DOHH2 (cell line): ENCODE measurements at regions not wholly inside any gene's neighbourhood (a gene's known extent, or its start where the extent isn't known, plus 50 kb on each side); places are given as distances from the start of the nearest gene placed in this dataset.

ENCODE experiments used
- H3F3A ChIP-seq: fragments of 200-600 bp; sonication (generic), shearing (Covaris generic); 2 replicates; pipeline ENCODE4 v1.6.0; 2016; ENCODE audit warnings: antibody characterized with exemption, mild to moderate bottlenecking; ENCODE audit not compliant: control insufficient read depth, insufficient read depth
- H3K27ac ChIP-seq: fragments of 200-600 bp; sonication (generic); 2 replicates; pipeline ENCODE4 v1.5.1; 2014; ENCODE audit warnings: low read depth, mild to moderate bottlenecking, low read length, moderate library complexity
- H3K27me3 ChIP-seq: fragments of 200-600 bp; sonication (generic); 2 replicates; pipeline ENCODE4 v1.6.1; 2014; ENCODE audit warnings: mild to moderate bottlenecking, low read length, mixed read lengths; ENCODE audit not compliant: control insufficient read depth
- H3K36me3 ChIP-seq: fragments of 200-600 bp; sonication (generic); 2 replicates; pipeline ENCODE4 v1.6.1; 2014; ENCODE audit warnings: mild to moderate bottlenecking, low read length, moderate library complexity, mixed read lengths; ENCODE audit not compliant: control insufficient read depth
- H3K4me1 ChIP-seq: fragments of 200-600 bp; sonication (generic); 2 replicates; pipeline ENCODE4 v1.6.1; 2014; ENCODE audit warnings: mild to moderate bottlenecking, low read length, mixed read lengths; ENCODE audit not compliant: control insufficient read depth
- H3K4me2 ChIP-seq: fragments of 200-600 bp; sonication (generic); 2 replicates; pipeline ENCODE4 v1.6.0; 2014; ENCODE audit warnings: mild to moderate bottlenecking, low read length, moderate library complexity
- H3K4me3 ChIP-seq: fragments of 200-600 bp; sonication (generic); 2 replicates; pipeline ENCODE4 v1.5.1; 2014; ENCODE audit warnings: mild to moderate bottlenecking, low read length, mixed read lengths
- H3K79me2 ChIP-seq: fragments of 200-600 bp; sonication (generic); 2 replicates; pipeline ENCODE4 v1.6.1; 2014; ENCODE audit warnings: mild to moderate bottlenecking, low read length, mixed read lengths; ENCODE audit not compliant: control insufficient read depth
- H3K9me2 ChIP-seq: fragments of 200-600 bp; sonication (generic); replicated peaks from 2 replicates; pipeline ENCODE4 v1.6.1; 2014; ENCODE audit warnings: mild to moderate bottlenecking, low read length, mixed read lengths; ENCODE audit not compliant: control insufficient read depth
- H3K9me3 ChIP-seq: fragments of 200-600 bp; sonication (generic); 2 replicates; pipeline ENCODE4 v1.6.1; 2014; ENCODE audit warnings: antibody characterized with exemption, low read length, mixed read lengths; ENCODE audit not compliant: control insufficient read depth, insufficient read depth
- H4K20me1 ChIP-seq: fragments of 200-600 bp; sonication (generic); 2 replicates; pipeline ENCODE4 v1.6.0; 2014; ENCODE audit warnings: low read depth, mild to moderate bottlenecking, antibody characterized with exemption, low read length, moderate library complexity; ENCODE audit not compliant: control insufficient read depth, insufficient read depth
- EZH2phosphoT487 ChIP-seq: fragments of 200-600 bp; sonication (generic); IDR thresholded peaks from 2 replicates; pipeline ENCODE4 v1.6.1; 2017; ENCODE audit warnings: borderline replicate concordance, mild to moderate bottlenecking, antibody characterized with exemption, low read length, moderate library complexity, mixed read lengths
- TF ChIP-seq, protein P1 (sequence below): fragments of 200-600 bp; sonication (generic); IDR thresholded peaks from one replicate; pipeline ENCODE4 v1.5.1; 2014; ENCODE audit warnings: antibody characterized with exemption, mild to moderate bottlenecking, low read depth, low read length; ENCODE audit not compliant: poor library complexity, severe bottlenecking

DNA sequence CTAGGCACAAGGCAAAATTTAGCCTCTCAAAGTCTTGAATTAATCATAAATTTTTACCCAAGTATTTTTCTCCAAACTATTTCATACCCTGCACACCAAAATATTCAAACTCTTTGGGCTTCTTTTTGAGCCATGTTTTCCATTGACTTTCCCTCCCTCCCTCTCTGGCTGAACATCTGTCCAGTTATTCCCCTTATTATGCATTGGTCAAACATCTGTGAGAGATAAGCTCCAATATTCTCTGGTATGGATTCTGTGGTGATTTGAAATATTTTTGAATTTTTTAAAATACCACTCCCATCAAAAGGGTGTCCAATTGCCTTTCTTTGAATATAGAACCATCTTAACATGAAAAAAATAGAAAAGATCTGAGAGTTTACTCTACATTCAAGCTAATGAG, 244.2 kb downstream of the RFPL4B start:
- no peaks in the 10 kb centered on the region for H3K4me1 ChIP-seq
- no peak for TF ChIP-seq EZH2phosphoT487
- TF ChIP-seq, protein P1, sequence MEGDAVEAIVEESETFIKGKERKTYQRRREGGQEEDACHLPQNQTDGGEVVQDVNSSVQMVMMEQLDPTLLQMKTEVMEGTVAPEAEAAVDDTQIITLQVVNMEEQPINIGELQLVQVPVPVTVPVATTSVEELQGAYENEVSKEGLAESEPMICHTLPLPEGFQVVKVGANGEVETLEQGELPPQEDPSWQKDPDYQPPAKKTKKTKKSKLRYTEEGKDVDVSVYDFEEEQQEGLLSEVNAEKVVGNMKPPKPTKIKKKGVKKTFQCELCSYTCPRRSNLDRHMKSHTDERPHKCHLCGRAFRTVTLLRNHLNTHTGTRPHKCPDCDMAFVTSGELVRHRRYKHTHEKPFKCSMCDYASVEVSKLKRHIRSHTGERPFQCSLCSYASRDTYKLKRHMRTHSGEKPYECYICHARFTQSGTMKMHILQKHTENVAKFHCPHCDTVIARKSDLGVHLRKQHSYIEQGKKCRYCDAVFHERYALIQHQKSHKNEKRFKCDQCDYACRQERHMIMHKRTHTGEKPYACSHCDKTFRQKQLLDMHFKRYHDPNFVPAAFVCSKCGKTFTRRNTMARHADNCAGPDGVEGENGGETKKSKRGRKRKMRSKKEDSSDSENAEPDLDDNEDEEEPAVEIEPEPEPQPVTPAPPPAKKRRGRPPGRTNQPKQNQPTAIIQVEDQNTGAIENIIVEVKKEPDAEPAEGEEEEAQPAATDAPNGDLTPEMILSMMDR: no peak
- no peaks in the 10 kb centered on the region for H3K36me3 ChIP-seq
- H3K27me3 ChIP-seq: no peaks in the 10 kb centered on the region
- H3F3A ChIP-seq: no peaks in the 10 kb centered on the region
- no peak overlapping the region for H3K27ac ChIP-seq
- no peaks in the 10 kb centered on the region for H3K9me2 ChIP-seq
- no peaks in the 10 kb centered on the region for H4K20me1 ChIP-seq
- no peak overlapping the region for H3K4me2 ChIP-seq
- H3K4me3 ChIP-seq: no peak overlapping the region
- no peaks in the 10 kb centered on the region for H3K79me2 ChIP-seq
- H3K9me3 ChIP-seq: no peaks in the 10 kb centered on the region

DNA sequence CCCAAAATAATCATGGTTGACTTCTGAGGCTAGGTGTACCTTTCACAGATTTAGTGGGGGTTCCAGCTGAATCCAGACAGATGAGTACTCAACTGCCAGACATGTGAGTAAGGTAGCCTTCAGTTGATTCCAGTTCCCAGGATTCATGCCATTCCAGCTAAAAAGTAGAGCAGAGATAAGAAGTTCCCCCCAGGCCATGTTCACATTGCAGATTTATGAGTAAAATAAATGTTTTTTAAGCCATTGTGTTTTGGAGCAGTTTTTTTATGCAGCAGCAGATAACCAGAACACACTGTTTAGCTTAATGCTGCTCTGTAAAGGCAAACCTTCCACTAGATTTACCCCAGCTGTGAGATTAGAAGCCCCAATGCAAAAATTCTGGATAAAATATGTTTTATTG, 245.0 kb downstream of the RFPL4B start:
- no peak for TF ChIP-seq EZH2phosphoT487
- TF ChIP-seq, protein P1: no peak
- H3K79me2 ChIP-seq: no peaks in the 10 kb centered on the region
- H3K4me1 ChIP-seq: no peaks in the 10 kb centered on the region
- no peaks in the 10 kb centered on the region for H3K9me3 ChIP-seq
- no peak overlapping the region for H3K27ac ChIP-seq
- H3K4me3 ChIP-seq: no peak overlapping the region
- H3K9me2 ChIP-seq: no peaks in the 10 kb centered on the region
- no peaks in the 10 kb centered on the region for H4K20me1 ChIP-seq
- H3F3A ChIP-seq: no peaks in the 10 kb centered on the region
- H3K36me3 ChIP-seq: no peaks in the 10 kb centered on the region
- H3K27me3 ChIP-seq: no peaks in the 10 kb centered on the region
- no peak overlapping the region for H3K4me2 ChIP-seq

DNA sequence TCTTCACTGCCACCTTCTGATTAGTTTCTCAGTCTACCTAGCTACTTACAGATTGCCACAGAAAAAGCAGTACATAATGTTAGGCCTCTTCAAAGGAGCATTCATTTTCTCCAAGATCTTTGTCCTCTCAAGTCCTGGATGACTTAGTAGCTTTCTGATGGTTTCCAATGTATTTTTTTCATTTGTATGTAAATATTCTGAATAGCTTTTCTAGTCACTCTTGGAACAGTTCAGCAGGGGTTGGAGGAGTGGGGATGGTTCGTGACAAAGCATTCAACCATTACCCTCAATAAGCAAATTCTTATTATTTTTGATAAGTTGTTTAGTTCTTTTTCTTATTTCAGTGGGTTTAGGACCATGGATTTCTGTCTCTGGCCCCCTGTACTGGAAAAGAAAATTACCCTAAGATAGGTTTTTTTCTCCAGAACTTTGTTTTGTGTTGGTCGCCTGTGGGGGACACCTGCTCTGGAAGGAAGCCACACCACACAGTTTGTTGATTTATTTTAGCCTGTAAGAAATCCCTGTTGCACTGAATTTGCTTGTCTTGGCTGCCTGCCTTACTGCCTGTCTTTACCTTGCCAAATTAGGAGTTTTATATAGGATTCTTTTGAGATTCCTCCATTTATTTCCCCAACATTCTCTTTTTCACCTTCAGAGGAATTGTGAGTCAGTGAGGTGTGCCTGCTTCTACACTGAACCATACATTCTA, 247.9 kb downstream of the RFPL4B start:
- H3K4me1 ChIP-seq: no peaks in the 10 kb centered on the region
- no peak overlapping the region for H3K4me2 ChIP-seq
- no peak overlapping the region for H3K27ac ChIP-seq
- H3F3A ChIP-seq: no peaks in the 10 kb centered on the region
- no peak overlapping the region for H3K4me3 ChIP-seq
- no peaks in the 10 kb centered on the region for H3K9me2 ChIP-seq
- H3K36me3 ChIP-seq: no peaks in the 10 kb centered on the region
- H3K27me3 ChIP-seq: no peaks in the 10 kb centered on the region
- TF ChIP-seq EZH2phosphoT487: no peak
- TF ChIP-seq, protein P1: no peak
- H4K20me1 ChIP-seq: no peaks in the 10 kb centered on the region
- no peaks in the 10 kb centered on the region for H3K79me2 ChIP-seq
- no peaks in the 10 kb centered on the region for H3K9me3 ChIP-seq
